ENCODE measurements at regions not wholly inside any gene's neighbourhood (a gene's known extent, or its start where the extent isn't known, plus 50 kb on each side); places are given as distances from the start of the nearest gene placed in this dataset.

DNA sequence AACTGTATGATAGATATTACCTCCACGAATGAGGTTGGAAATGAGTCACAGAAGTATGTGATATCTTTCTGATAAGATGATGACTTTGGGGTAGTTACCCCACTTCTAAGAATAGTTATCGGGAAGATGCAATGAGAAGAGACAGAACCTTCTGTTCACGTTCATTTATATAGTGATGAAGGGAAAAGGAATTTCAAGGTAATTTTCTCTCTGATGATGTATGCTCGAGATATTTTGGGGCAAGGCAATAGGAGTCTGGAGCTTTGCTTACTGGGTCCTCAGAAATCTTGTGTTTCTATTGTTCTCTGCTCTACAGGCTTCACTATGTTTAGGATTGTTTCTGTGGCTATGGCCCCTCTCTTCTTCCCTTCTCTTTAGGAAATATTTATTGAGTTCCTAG, 1389.6 kb downstream of the CDH8 start:
- Histone ChIP-seq H3K27me3 (no peaks in the 10 kb centered on the region), H4K20me1 (ENCODE audit: insufficient read depth, poor library complexity, severe bottlenecking) (no peaks in the 10 kb centered on the region), H3K79me2 (no peaks in the 10 kb centered on the region), H3K4me3 (no peak overlapping the region), H3K4me2 (no peak overlapping the region), H3K27ac (no peak overlapping the region), H3K9me2 (replicated peaks; ENCODE audit: insufficient read depth) (no peaks in the 10 kb centered on the region), H3K4me1 (ENCODE audit: insufficient read depth) (no peaks in the 10 kb centered on the region), H3K9me3 (ENCODE audit: low read depth) (no peaks in the 10 kb centered on the region), H3K36me3 (replicated peaks; ENCODE audit: insufficient read depth, low read depth) (no peaks in the 10 kb centered on the region), H2AFZ (no peak overlapping the region)
- no peak for DNase-seq (ENCODE audit: low spot score)
- WGBS (ENCODE audit: low lambda C conversion rate, missing lambda C conversion rate): 90% methylated on average over 4 of the region's 4 CpGs
- TF ChIP-seq EZH2 (IDR thresholded peaks at IDR 0.05; ENCODE audit: borderline replicate concordance) (no peak), EZH2phosphoT487 (IDR thresholded peaks at IDR 0.05; ENCODE audit: low read depth, severe bottlenecking, unreplicated experiment) (no peak)
- TF ChIP-seq, protein P1, sequence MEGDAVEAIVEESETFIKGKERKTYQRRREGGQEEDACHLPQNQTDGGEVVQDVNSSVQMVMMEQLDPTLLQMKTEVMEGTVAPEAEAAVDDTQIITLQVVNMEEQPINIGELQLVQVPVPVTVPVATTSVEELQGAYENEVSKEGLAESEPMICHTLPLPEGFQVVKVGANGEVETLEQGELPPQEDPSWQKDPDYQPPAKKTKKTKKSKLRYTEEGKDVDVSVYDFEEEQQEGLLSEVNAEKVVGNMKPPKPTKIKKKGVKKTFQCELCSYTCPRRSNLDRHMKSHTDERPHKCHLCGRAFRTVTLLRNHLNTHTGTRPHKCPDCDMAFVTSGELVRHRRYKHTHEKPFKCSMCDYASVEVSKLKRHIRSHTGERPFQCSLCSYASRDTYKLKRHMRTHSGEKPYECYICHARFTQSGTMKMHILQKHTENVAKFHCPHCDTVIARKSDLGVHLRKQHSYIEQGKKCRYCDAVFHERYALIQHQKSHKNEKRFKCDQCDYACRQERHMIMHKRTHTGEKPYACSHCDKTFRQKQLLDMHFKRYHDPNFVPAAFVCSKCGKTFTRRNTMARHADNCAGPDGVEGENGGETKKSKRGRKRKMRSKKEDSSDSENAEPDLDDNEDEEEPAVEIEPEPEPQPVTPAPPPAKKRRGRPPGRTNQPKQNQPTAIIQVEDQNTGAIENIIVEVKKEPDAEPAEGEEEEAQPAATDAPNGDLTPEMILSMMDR (IDR thresholded peaks at IDR 0.05; ENCODE audit: poor library complexity): no peak

DNA sequence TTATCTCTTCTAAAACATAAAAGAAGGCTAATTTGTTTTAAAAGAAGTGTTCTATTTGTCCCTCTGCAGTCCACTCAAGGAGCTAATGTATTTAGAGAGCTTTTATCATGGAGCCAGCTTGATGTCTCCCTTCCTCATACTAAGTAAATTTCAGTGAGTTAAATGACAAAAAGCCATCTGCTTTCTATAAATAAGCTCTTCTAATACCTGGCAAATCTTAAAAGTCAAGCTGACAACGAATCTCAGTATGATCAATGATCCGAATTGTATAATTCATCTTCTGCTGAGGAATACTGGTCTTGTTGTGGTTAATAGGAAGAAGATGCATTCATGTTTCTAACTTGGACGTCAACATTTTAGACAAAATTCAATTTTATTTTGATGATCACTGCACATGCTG, 1390.7 kb downstream of the CDH8 start:
- TF ChIP-seq, protein P1 (IDR thresholded peaks at IDR 0.05; ENCODE audit: poor library complexity): no peak
- TF ChIP-seq EZH2 (IDR thresholded peaks at IDR 0.05; ENCODE audit: borderline replicate concordance) (no peak), EZH2phosphoT487 (IDR thresholded peaks at IDR 0.05; ENCODE audit: low read depth, severe bottlenecking, unreplicated experiment) (no peak)
- Histone ChIP-seq H3K9me2 (replicated peaks; ENCODE audit: insufficient read depth) (no peaks in the 10 kb centered on the region), H4K20me1 (ENCODE audit: insufficient read depth, poor library complexity, severe bottlenecking) (no peaks in the 10 kb centered on the region), H3K36me3 (replicated peaks; ENCODE audit: insufficient read depth, low read depth) (no peaks in the 10 kb centered on the region), H2AFZ (no peak overlapping the region), H3K27me3 (no peaks in the 10 kb centered on the region), H3K4me3 (no peak overlapping the region), H3K9me3 (ENCODE audit: low read depth) (no peaks in the 10 kb centered on the region), H3K79me2 (no peaks in the 10 kb centered on the region), H3K27ac (no peak overlapping the region), H3K4me1 (ENCODE audit: insufficient read depth) (no peaks in the 10 kb centered on the region), H3K4me2 (no peak overlapping the region)
- 71% methylated on average over 3 of the region's 3 CpGs for WGBS (ENCODE audit: low lambda C conversion rate, missing lambda C conversion rate)
- no peak for DNase-seq (ENCODE audit: low spot score)

DNA sequence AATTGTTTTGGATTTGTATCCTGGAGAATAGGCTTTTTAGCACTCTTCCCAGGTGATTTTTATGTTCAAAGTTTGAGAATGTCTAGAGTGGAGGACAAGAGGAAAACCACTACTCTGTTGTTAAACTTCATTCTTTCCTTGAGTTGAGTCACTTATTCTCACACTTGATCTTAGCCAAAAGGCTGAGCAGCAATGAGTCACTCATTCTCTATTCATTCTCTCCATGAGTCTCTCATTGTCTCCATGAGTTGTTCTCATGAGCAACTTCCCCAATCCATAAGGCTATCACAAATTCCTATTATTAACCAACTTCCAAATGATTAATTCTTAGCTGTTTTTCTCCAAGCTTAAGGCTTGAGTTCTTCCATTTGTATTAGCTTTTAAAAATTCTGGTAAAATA, 1393.3 kb downstream of the CDH8 start:
- DNase-seq (ENCODE audit: low spot score): no peak
- Histone ChIP-seq H3K27ac (no peak overlapping the region), H3K4me1 (ENCODE audit: insufficient read depth) (no peaks in the 10 kb centered on the region), H3K4me2 (no peak overlapping the region), H3K27me3 (no peaks in the 10 kb centered on the region), H3K36me3 (replicated peaks; ENCODE audit: insufficient read depth, low read depth) (no peaks in the 10 kb centered on the region), H4K20me1 (ENCODE audit: insufficient read depth, poor library complexity, severe bottlenecking) (no peaks in the 10 kb centered on the region), H3K9me2 (replicated peaks; ENCODE audit: insufficient read depth) (no peaks in the 10 kb centered on the region), H3K79me2 (no peaks in the 10 kb centered on the region), H3K9me3 (ENCODE audit: low read depth) (no peaks in the 10 kb centered on the region), H2AFZ (no peak overlapping the region), H3K4me3 (no peak overlapping the region)
- TF ChIP-seq EZH2phosphoT487 (IDR thresholded peaks at IDR 0.05; ENCODE audit: low read depth, severe bottlenecking, unreplicated experiment) (no peak), EZH2 (IDR thresholded peaks at IDR 0.05; ENCODE audit: borderline replicate concordance) (no peak)
- TF ChIP-seq, protein P1 (IDR thresholded peaks at IDR 0.05; ENCODE audit: poor library complexity): no peak

- no peak for TF ChIP-seq EZH2phosphoT487 (IDR thresholded peaks at IDR 0.05; ENCODE audit: low read depth, severe bottlenecking, unreplicated experiment)
- TF ChIP-seq EZH2 (IDR thresholded peaks at IDR 0.05; ENCODE audit: borderline replicate concordance): no peak
- TF ChIP-seq, protein P1 (IDR thresholded peaks at IDR 0.05; ENCODE audit: poor library complexity): no peak
- Histone ChIP-seq H3K9me3 (ENCODE audit: low read depth) (no peaks in the 10 kb centered on the region), H3K27me3 (no peaks in the 10 kb centered on the region), H3K27ac (no peak overlapping the region), H3K9me2 (replicated peaks; ENCODE audit: insufficient read depth) (no peaks in the 10 kb centered on the region), H3K4me1 (ENCODE audit: insufficient read depth) (peaks cover 3% of the 10 kb centered on the region), H3K4me2 (no peak overlapping the region), H3K79me2 (no peaks in the 10 kb centered on the region), H3K4me3 (no peak overlapping the region), H2AFZ (no peak overlapping the region), H3K36me3 (replicated peaks; ENCODE audit: insufficient read depth, low read depth) (no peaks in the 10 kb centered on the region), H4K20me1 (ENCODE audit: insufficient read depth, poor library complexity, severe bottlenecking) (no peaks in the 10 kb centered on the region)
- 95% methylated on average over 17 of the region's 17 CpGs for WGBS (ENCODE audit: low lambda C conversion rate, missing lambda C conversion rate)
- DNase-seq (ENCODE audit: low spot score): no peak
Observed at GRCh38 chr16:60641067-60641665, 1395.1 kb downstream of the CDH8 start.

Data from hepatocyte (in vitro differentiated cells).